HS-5 (cell line): ENCODE measurements at regions not wholly inside any gene's neighbourhood (a gene's known extent, or its start where the extent isn't known, plus 50 kb on each side); places are given as distances from the start of the nearest gene placed in this dataset.

ENCODE experiments used
- DNase-seq: peaks from one replicate; pipeline ENCODE4 v3.0.0-alpha.2; 2012; ENCODE audit warnings: low read depth

DNA sequence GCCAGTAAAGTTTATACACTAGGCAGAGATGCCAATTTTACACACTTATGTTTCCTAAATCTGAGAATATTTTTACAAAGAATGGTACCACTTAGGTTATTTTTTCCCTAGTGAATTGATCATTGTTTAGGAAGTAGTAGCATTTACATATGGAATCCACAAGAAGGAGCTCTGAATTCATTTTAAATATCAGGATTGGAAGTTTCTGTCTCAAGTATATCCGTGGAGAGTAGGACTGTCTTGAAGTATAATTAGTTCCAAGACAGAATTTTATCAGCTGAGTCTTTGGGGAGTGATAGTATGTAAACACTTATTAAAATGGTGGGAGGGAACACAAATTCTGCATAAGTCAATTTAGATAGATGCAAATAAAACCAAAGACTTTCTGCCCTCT lies 82.3 kb upstream of the FAM98A start:
- DNase-seq, result no peak

DNA sequence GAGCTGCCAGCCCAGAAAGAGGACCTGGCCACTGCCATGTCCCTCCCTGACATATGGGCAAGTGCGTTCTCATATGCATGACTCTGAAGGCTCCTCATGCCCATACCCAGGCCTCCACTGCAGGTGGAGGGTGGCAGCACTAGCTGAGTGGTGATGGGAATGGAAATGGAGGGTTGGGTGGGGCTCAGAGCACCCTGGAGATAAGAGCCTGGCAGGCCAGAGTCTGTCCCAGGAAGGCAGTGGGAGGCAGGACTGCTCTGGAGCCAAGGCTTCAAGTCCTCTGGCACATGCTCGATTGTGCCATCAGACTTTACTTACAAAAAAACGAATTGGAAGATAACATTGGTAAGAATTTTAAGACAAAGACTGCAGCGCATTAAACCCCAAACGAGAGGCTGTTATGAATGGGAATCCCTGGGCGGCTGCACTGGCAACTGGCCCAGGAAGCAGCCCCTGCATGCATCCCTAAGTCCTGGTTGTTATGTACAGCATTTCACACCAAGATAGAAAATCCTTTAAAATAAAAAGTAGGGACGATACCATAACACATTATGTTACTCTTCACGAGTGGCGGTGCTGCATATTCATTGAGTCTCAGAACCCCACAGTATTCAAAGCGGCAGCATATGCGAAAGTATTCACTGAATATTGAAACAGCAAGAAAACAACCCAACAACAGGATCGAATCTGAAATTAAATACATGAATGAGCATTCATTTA lies 81.7 kb upstream of the FAM98A start:
- DNase-seq, result no peak

- no peak for DNase-seq
These were observed 79.3 kb upstream of the FAM98A start for GRCh38 chr2:33678436-33678835.

DNA sequence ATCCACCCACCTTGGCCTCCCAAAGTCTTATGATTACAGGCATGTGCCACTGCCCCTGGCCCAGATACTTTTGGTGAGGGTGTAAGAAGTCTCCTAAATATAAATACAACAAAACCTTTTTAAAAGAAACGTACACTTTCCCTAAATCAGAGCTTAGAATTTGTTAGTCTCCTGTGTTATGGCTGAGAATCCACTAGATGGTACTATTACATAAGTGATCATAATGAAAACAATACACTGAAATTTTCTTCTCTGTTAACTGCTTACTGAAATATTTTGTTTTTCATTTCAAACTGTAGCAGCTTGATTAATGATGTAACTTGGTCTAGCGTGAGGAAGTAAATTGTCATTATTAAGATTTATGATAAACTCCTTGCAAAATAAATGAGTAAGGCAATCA lies 74.8 kb upstream of the FAM98A start:
- DNase-seq, result no peak

DNA sequence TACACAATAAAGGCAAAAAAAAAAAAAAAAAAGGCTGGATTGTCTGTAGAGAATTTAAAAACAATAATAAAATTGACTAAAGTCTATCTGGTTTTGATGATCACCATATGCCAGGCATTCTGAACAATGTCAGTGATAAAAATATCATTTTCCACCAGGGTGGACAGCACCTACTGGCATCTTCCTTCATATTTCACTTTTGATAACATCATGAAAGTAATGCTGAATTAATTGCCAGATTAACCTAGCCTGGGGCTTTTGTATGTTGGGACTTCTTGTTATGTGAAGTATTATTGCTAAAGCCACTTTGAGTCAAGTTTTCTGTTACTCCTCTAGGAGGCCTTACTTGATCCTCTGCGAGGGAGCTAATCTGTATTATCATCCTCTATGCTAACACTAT lies 73.8 kb upstream of the FAM98A start:
- no peak for DNase-seq

- DNase-seq, result no peak
These were observed 73.3 kb upstream of the FAM98A start for GRCh38 chr2:33672389-33672788.

GRCh38 chr2:33671198-33671597 lies 72.1 kb upstream of the FAM98A start:
- DNase-seq, result no peak

DNA sequence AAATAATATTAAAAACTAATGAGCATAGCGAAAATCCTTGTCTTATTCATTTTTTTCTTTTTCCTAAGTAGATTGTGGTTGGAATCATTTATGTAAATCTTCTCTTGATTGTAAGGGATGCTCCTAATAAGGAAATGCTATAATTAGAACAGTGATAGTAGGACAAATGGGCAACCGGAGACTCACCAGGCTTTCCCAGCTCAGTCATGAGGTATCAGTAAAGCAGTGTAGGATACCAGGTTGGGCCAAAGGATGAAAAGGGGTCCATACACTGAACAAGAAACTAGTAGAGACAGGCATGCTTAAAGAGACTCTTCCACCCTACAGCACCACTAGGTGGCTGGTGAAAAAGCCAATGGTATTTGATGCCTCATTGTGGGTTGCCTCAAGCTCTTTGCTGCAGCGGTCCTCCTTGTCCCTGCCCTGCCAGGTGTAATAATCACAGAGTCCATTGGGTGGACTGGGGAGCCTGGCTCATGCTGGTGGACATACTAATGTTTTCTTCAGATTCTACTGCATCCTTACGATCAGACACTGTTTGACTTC lies 71.4 kb upstream of the FAM98A start:
- no peak for DNase-seq

DNA sequence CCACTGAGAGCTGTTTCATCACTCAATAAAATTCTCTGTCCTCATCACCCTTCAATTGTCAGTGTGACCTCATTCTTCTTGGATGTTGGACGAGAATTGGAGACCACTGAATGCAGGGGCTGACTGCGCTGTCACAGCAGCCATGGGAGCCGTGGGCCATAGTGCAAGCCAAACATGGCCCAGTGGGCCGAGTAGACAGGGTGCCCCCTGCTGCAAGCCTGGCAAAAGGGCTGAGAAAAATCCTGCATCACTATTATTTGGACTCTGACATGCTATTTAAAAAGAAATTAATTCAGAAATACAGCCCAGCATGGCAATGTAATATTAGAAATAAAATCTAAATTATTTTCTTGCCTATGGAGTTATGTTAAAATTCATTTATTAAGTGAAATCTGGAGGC lies 67.8 kb upstream of the FAM98A start:
- DNase-seq, result no peak

- no peak for DNase-seq
These were observed 65.9 kb upstream of the FAM98A start for GRCh38 chr2:33665039-33665438.

GRCh38 chr2:33660416-33661123 lies 61.5 kb upstream of the FAM98A start:
- no peak for DNase-seq

GRCh38 chr2:33655626-33656320 lies 56.7 kb upstream of the FAM98A start:
- no peak for DNase-seq

GRCh38 chr2:33652830-33653229 lies 53.7 kb upstream of the FAM98A start:
- DNase-seq, result no peak

DNA sequence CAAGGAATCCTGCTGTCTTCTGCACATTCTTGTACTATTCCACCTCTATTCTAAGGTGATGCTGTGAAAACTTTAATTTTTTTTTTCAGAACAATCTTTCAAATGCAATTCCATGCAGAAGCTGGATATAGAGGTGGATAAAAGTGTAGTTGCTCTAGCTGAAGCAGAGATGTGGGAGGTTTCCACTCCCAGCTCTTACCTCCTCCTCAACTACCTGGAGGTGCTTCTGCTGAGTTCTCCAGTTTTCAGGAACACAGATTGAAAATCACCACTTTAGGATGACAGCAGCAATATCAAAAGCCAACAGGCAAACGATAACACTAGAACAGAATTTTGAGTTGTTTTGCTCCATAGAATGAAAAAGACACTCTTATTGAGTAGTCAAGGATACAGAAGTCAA lies 51.1 kb upstream of the FAM98A start:
- DNase-seq, result no peak
